ENCODE measurements at regions not wholly inside any gene's neighbourhood (a gene's known extent, or its start where the extent isn't known, plus 50 kb on each side); places are given as distances from the start of the nearest gene placed in this dataset.
"Not testable (repeated sequence)": the region's sequence is repeated elsewhere in the genome, so short reads cannot be mapped to it uniquely, and the experiment has no call there.

GRCh38 chr5:158601118-158601517 lies 498.6 kb downstream of the EBF1 start:
- H3K9me3 ChIP-seq (ENCODE audit: low read length), result no peaks in the 10 kb centered on the region
- H3K27me3 ChIP-seq (ENCODE audit: control insufficient read depth in 1 of 2, insufficient read depth in 2 of 2, low read length in 2 of 2), result no peaks in the 10 kb centered on the region
- H3K36me3 ChIP-seq (ENCODE audit: insufficient read depth, low read length), result no peaks in the 10 kb centered on the region
- H3K4me1 ChIP-seq (ENCODE audit: insufficient read depth, low read length), result no peaks in the 10 kb centered on the region
- no peak overlapping the region for H3K9ac ChIP-seq (ENCODE audit: low read length)
- no peak overlapping the region for H3K4me3 ChIP-seq (ENCODE audit: low read depth in 1 of 2, low read length in 2 of 2)
- H3K27ac ChIP-seq (ENCODE audit: low read depth, low read length), result no peak overlapping the region

GRCh38 chr5:158600679-158601078 lies 499.0 kb downstream of the EBF1 start:
- Histone ChIP-seq H3K9me3 (ENCODE audit: low read length) (no peaks in the 10 kb centered on the region), H3K27me3 (ENCODE audit: control insufficient read depth in 1 of 2, insufficient read depth in 2 of 2, low read length in 2 of 2) (no peaks in the 10 kb centered on the region), H3K4me3 (ENCODE audit: low read depth in 1 of 2, low read length in 2 of 2) (no peak overlapping the region), H3K27ac (ENCODE audit: low read depth, low read length) (no peak overlapping the region), H3K4me1 (ENCODE audit: insufficient read depth, low read length) (no peaks in the 10 kb centered on the region), H3K9ac (ENCODE audit: low read length) (no peak overlapping the region), H3K36me3 (ENCODE audit: insufficient read depth, low read length) (no peaks in the 10 kb centered on the region)

GRCh38 chr5:158599157-158599556 lies 500.6 kb downstream of the EBF1 start:
- no peaks in the 10 kb centered on the region for H3K9me3 ChIP-seq (ENCODE audit: low read length)

GRCh38 chr5:158594595-158595242 lies 505.0 kb downstream of the EBF1 start:
- Histone ChIP-seq H3K4me1 (ENCODE audit: insufficient read depth, low read length) (peaks cover 6% of the 10 kb centered on the region), H3K9me3 (ENCODE audit: low read length) (no peaks in the 10 kb centered on the region), H3K9ac (ENCODE audit: low read length) (no peak overlapping the region), H3K4me3 (ENCODE audit: low read depth in 1 of 2, low read length in 2 of 2) (no peak overlapping the region), H3K36me3 (ENCODE audit: insufficient read depth, low read length) (no peaks in the 10 kb centered on the region), H3K27ac (ENCODE audit: low read depth, low read length) (no peak overlapping the region), H3K27me3 (ENCODE audit: control insufficient read depth in 1 of 2, insufficient read depth in 2 of 2, low read length in 2 of 2) (no peaks in the 10 kb centered on the region)

More at GRCh38 chr5:158599157-158599556, 500.6 kb downstream of the EBF1 start:
- no peaks in the 10 kb centered on the region for H3K27me3 ChIP-seq (ENCODE audit: control insufficient read depth in 1 of 2, insufficient read depth in 2 of 2, low read length in 2 of 2)
- H3K9ac ChIP-seq (ENCODE audit: low read length), result no peak overlapping the region
- no peak overlapping the region for H3K4me3 ChIP-seq (ENCODE audit: low read depth in 1 of 2, low read length in 2 of 2)
- H3K27ac ChIP-seq (ENCODE audit: low read depth, low read length), result no peak overlapping the region
- no peaks in the 10 kb centered on the region for H3K4me1 ChIP-seq (ENCODE audit: insufficient read depth, low read length)
- H3K36me3 ChIP-seq (ENCODE audit: insufficient read depth, low read length), result no peaks in the 10 kb centered on the region

GRCh38 chr5:158593925-158594324 lies 505.8 kb downstream of the EBF1 start:
- H3K4me1 ChIP-seq (ENCODE audit: insufficient read depth, low read length), result peaks cover 6% of the 10 kb centered on the region
- no peak overlapping the region for H3K27ac ChIP-seq (ENCODE audit: low read depth, low read length)
- no peaks in the 10 kb centered on the region for H3K27me3 ChIP-seq (ENCODE audit: control insufficient read depth in 1 of 2, insufficient read depth in 2 of 2, low read length in 2 of 2)
- no peak overlapping the region for H3K9ac ChIP-seq (ENCODE audit: low read length)
- H3K4me3 ChIP-seq (ENCODE audit: low read depth in 1 of 2, low read length in 2 of 2), result no peak overlapping the region
- H3K9me3 ChIP-seq (ENCODE audit: low read length), result no peaks in the 10 kb centered on the region
- H3K36me3 ChIP-seq (ENCODE audit: insufficient read depth, low read length), result no peaks in the 10 kb centered on the region

GRCh38 chr5:158591301-158591863 lies 508.3 kb downstream of the EBF1 start:
- H3K27ac ChIP-seq (ENCODE audit: low read depth, low read length), result no peak overlapping the region
- no peaks in the 10 kb centered on the region for H3K36me3 ChIP-seq (ENCODE audit: insufficient read depth, low read length)
- H3K27me3 ChIP-seq (ENCODE audit: control insufficient read depth in 1 of 2, insufficient read depth in 2 of 2, low read length in 2 of 2), result no peaks in the 10 kb centered on the region
- peaks cover 6% of the 10 kb centered on the region for H3K4me1 ChIP-seq (ENCODE audit: insufficient read depth, low read length)
- H3K9ac ChIP-seq (ENCODE audit: low read length), result no peak overlapping the region
- H3K9me3 ChIP-seq (ENCODE audit: low read length), result no peaks in the 10 kb centered on the region
- H3K4me3 ChIP-seq (ENCODE audit: low read depth in 1 of 2, low read length in 2 of 2), result no peak overlapping the region

GRCh38 chr5:158590746-158591300 lies 508.9 kb downstream of the EBF1 start:
- H3K9me3 ChIP-seq (ENCODE audit: low read length), result no peaks in the 10 kb centered on the region
- no peaks in the 10 kb centered on the region for H3K36me3 ChIP-seq (ENCODE audit: insufficient read depth, low read length)
- H3K27ac ChIP-seq (ENCODE audit: low read depth, low read length), result no peak overlapping the region
- no peak overlapping the region for H3K9ac ChIP-seq (ENCODE audit: low read length)
- no peak overlapping the region for H3K4me3 ChIP-seq (ENCODE audit: low read depth in 1 of 2, low read length in 2 of 2)
- peaks cover 6% of the 10 kb centered on the region for H3K4me1 ChIP-seq (ENCODE audit: insufficient read depth, low read length)
- no peaks in the 10 kb centered on the region for H3K27me3 ChIP-seq (ENCODE audit: control insufficient read depth in 1 of 2, insufficient read depth in 2 of 2, low read length in 2 of 2)

GRCh38 chr5:158589939-158590338 lies 509.8 kb downstream of the EBF1 start:
- Histone ChIP-seq H3K4me1 (ENCODE audit: insufficient read depth, low read length) (peaks cover 6% of the 10 kb centered on the region), H3K9me3 (ENCODE audit: low read length) (no peaks in the 10 kb centered on the region), H3K27me3 (ENCODE audit: control insufficient read depth in 1 of 2, insufficient read depth in 2 of 2, low read length in 2 of 2) (no peaks in the 10 kb centered on the region), H3K36me3 (ENCODE audit: insufficient read depth, low read length) (no peaks in the 10 kb centered on the region), H3K9ac (ENCODE audit: low read length) (no peak overlapping the region), H3K27ac (ENCODE audit: low read depth, low read length) (no peak overlapping the region), H3K4me3 (ENCODE audit: low read depth in 1 of 2, low read length in 2 of 2) (no peak overlapping the region)

GRCh38 chr5:158588617-158589016 lies 511.1 kb downstream of the EBF1 start:
- H3K4me1 ChIP-seq (ENCODE audit: insufficient read depth, low read length), result peaks cover 6% of the 10 kb centered on the region
- no peaks in the 10 kb centered on the region for H3K9me3 ChIP-seq (ENCODE audit: low read length)
- no peaks in the 10 kb centered on the region for H3K27me3 ChIP-seq (ENCODE audit: control insufficient read depth in 1 of 2, insufficient read depth in 2 of 2, low read length in 2 of 2)
- H3K4me3 ChIP-seq (ENCODE audit: low read depth in 1 of 2, low read length in 2 of 2), result no peak overlapping the region
- no peaks in the 10 kb centered on the region for H3K36me3 ChIP-seq (ENCODE audit: insufficient read depth, low read length)
- no peak overlapping the region for H3K9ac ChIP-seq (ENCODE audit: low read length)
- H3K27ac ChIP-seq (ENCODE audit: low read depth, low read length), result no peak overlapping the region

- no peak overlapping the region for H3K9ac ChIP-seq (ENCODE audit: low read length)
- H3K36me3 ChIP-seq (ENCODE audit: insufficient read depth, low read length), result no peaks in the 10 kb centered on the region
- no peaks in the 10 kb centered on the region for H3K27me3 ChIP-seq (ENCODE audit: control insufficient read depth in 1 of 2, insufficient read depth in 2 of 2, low read length in 2 of 2)
- peaks cover 2% of the 10 kb centered on the region for H3K4me1 ChIP-seq (ENCODE audit: insufficient read depth, low read length)
- H3K4me3 ChIP-seq (ENCODE audit: low read depth in 1 of 2, low read length in 2 of 2), result no peak overlapping the region
- no peaks in the 10 kb centered on the region for H3K9me3 ChIP-seq (ENCODE audit: low read length)
- no peak overlapping the region for H3K27ac ChIP-seq (ENCODE audit: low read depth, low read length)
Observed at GRCh38 chr5:158586054-158586453, 513.7 kb downstream of the EBF1 start.

GRCh38 chr5:158582669-158583068 lies 517.0 kb downstream of the EBF1 start:
- not testable (repeated sequence) for H3K4me3 ChIP-seq (ENCODE audit: low read depth in 1 of 2, low read length in 2 of 2); H3K27me3 ChIP-seq (ENCODE audit: control insufficient read depth in 1 of 2, insufficient read depth in 2 of 2, low read length in 2 of 2); H3K9ac ChIP-seq (ENCODE audit: low read length); H3K9me3 ChIP-seq (ENCODE audit: low read length); H3K4me1 ChIP-seq (ENCODE audit: insufficient read depth, low read length); H3K27ac ChIP-seq (ENCODE audit: low read depth, low read length); H3K36me3 ChIP-seq (ENCODE audit: insufficient read depth, low read length)

- no peak overlapping the region for H3K9ac ChIP-seq (ENCODE audit: low read length)
- no peaks in the 10 kb centered on the region for H3K27me3 ChIP-seq (ENCODE audit: control insufficient read depth in 1 of 2, insufficient read depth in 2 of 2, low read length in 2 of 2)
Observed at GRCh38 chr5:158573829-158574228, 525.9 kb downstream of the EBF1 start.

More at GRCh38 chr5:158573829-158574228, 525.9 kb downstream of the EBF1 start:
- no peak overlapping the region for H3K4me3 ChIP-seq (ENCODE audit: low read depth in 1 of 2, low read length in 2 of 2)
- no peak overlapping the region for H3K27ac ChIP-seq (ENCODE audit: low read depth, low read length)
- no peaks in the 10 kb centered on the region for H3K4me1 ChIP-seq (ENCODE audit: insufficient read depth, low read length)
- no peaks in the 10 kb centered on the region for H3K36me3 ChIP-seq (ENCODE audit: insufficient read depth, low read length)
- no peaks in the 10 kb centered on the region for H3K9me3 ChIP-seq (ENCODE audit: low read length)

All from muscle layer of colon (tissue), 2 donors.